B cell (primary cell): ENCODE measurements at regions not wholly inside any gene's neighbourhood (a gene's known extent, or its start where the extent isn't known, plus 50 kb on each side); places are given as distances from the start of the nearest gene placed in this dataset.

Experiments used
- ATAC-seq: fragments of 200-7000 bp; cut with Tn5 transposase; one replicate; pipeline ENCODE4 v1.10.0; 2021; ENCODE audit warnings: low read depth, mild to moderate bottlenecking, moderate number of reproducible peaks, moderate library complexity
- CTCF ChIA-PET: fragments of 350-600 bp; sonication (Branson Sonifier 250); formaldehyde crosslinking; loops from one replicate; lab custom pipeline; 2021; ENCODE audit warnings: antibody characterized with exemption, inconsistent platforms; lab: Charles Lee
- POLR2A ChIA-PET: fragments of 350-600 bp; sonication (Branson Sonifier 250); formaldehyde crosslinking; loops from one replicate; lab custom pipeline; 2021; ENCODE audit warnings: antibody characterized with exemption; lab: Charles Lee
- DNase-seq: peaks from one replicate; pipeline ENCODE4 v3.0.0; 2013
- H2AFZ ChIP-seq: 2 replicates; pipeline ENCODE4 v1.6.1; 2012; ENCODE audit warnings: mild to moderate bottlenecking, low read depth, low read length; ENCODE audit not compliant: insufficient read depth, poor library complexity, severe bottlenecking
- H3K27ac ChIP-seq, 2 donors: 1 replicate in 1 of 2; 2 replicates in 1 of 2; pipeline ENCODE4 v1.5.1; 2012 to 2013; ENCODE audit warnings: low read length in 2 of 2, mild to moderate bottlenecking in 2 of 2, moderate library complexity in 1 of 2
- H3K27me3 ChIP-seq, 4 experiments: fragments of 200-600 bp in 1 of 4; sonication (generic) in 1 of 4; replicated peaks in 1 of 4; 1 replicate in 2 of 4; 2 replicates in 2 of 4; pipeline versions ENCODE4 v1.6.1 to v1.7.0; 2013 to 2016; ENCODE audit warnings: low read length in 3 of 4, mild to moderate bottlenecking in 2 of 4, mixed read lengths in 1 of 4, moderate library complexity in 1 of 4; ENCODE audit not compliant: insufficient read depth in 4 of 4, control insufficient read depth in 3 of 4; ENCODE audit errors: control extremely low read depth in 1 of 4
- H3K36me3 ChIP-seq, 2 experiments: replicated peaks in 1 of 2; 1 replicate in 1 of 2; 2 replicates in 1 of 2; pipeline versions ENCODE4 v1.6.1 to v1.7.1; 2013; ENCODE audit warnings: low read length in 1 of 2; ENCODE audit not compliant: insufficient read depth in 2 of 2, control insufficient read depth in 1 of 2; ENCODE audit errors: control extremely low read depth in 1 of 2, extremely low read depth in 1 of 2
- H3K4me1 ChIP-seq, 2 donors: fragments of 200-600 bp in 1 of 2; sonication (generic) in 1 of 2; 1 replicate in 1 of 2; 2 replicates in 1 of 2; pipeline versions ENCODE4 v1.5.1 to v1.6.1; 2013 to 2017; ENCODE audit warnings: low read length in 2 of 2; ENCODE audit not compliant: control insufficient read depth in 2 of 2, insufficient read depth in 2 of 2
- H3K4me2 ChIP-seq: replicated peaks from 2 replicates; pipeline ENCODE3; 2012; ENCODE audit warnings: mild to moderate bottlenecking, low read depth, low read length; ENCODE audit not compliant: poor library complexity, severe bottlenecking
- H3K4me3 ChIP-seq, 5 experiments: fragments of 200-600 bp in 1 of 5; sonication (generic) in 1 of 5; 1 replicate in 3 of 5; 2 replicates in 2 of 5; pipeline versions ENCODE4 v1.5.1 to v1.7.0; 2011 to 2016; ENCODE audit warnings: low read length in 4 of 5, mild to moderate bottlenecking in 4 of 5, low read depth in 2 of 5, control low read depth in 1 of 5, moderate library complexity in 1 of 5; ENCODE audit not compliant: insufficient read depth in 1 of 5; ENCODE audit errors: control extremely low read depth in 1 of 5, extremely low read depth in 1 of 5
- H3K79me2 ChIP-seq: fragments of 200-600 bp; sonication (generic); one replicate; pipeline ENCODE4 v1.6.0; 2016; ENCODE audit warnings: low read length; ENCODE audit not compliant: control insufficient read depth, insufficient read depth
- H3K9ac ChIP-seq: fragments of 200-600 bp; sonication (generic); 2 replicates; pipeline ENCODE4 v1.6.1; 2017; ENCODE audit warnings: mild to moderate bottlenecking, low read length, moderate library complexity
- H3K9me3 ChIP-seq, 3 donors: one replicate each; pipeline versions ENCODE4 v1.6.1 to v1.7.1; 2013; ENCODE audit warnings: low read length in 2 of 3; ENCODE audit not compliant: control insufficient read depth in 2 of 3, insufficient read depth in 1 of 3; ENCODE audit errors: control extremely low read depth in 1 of 3
- H4K20me1 ChIP-seq: 2 replicates; pipeline ENCODE4 v1.6.0; 2012; ENCODE audit warnings: mild to moderate bottlenecking, low read length; ENCODE audit not compliant: insufficient read depth, control insufficient read depth, poor library complexity, severe bottlenecking
- H3K27ac Mint-ChIP-seq: one replicate; pipeline ENCODE4 v1.8.0; 2021; ENCODE audit warnings: mixed read lengths
- H3K27me3 Mint-ChIP-seq: one replicate; pipeline ENCODE4 v1.8.0; 2021; ENCODE audit warnings: mixed read lengths
- H3K4me1 Mint-ChIP-seq: one replicate; pipeline ENCODE4 v1.8.0; 2021; ENCODE audit warnings: mixed read lengths
- H3K4me3 Mint-ChIP-seq: one replicate; pipeline ENCODE4 v1.8.0; 2021; ENCODE audit warnings: mixed read lengths
- H3K9me3 Mint-ChIP-seq: one replicate; pipeline ENCODE4 v1.8.0; 2022; ENCODE audit warnings: mixed read lengths; ENCODE audit not compliant: insufficient read depth
- CTCF ChIP-seq: fragments of 200-600 bp; IDR thresholded peaks from one replicate; pipeline ENCODE4 v1.8.0; 2022; ENCODE audit warnings: antibody characterized with exemption, mild to moderate bottlenecking
- EZH2 ChIP-seq: IDR thresholded peaks from 2 replicates; pipeline ENCODE4 v1.6.1; 2012; ENCODE audit warnings: borderline replicate concordance, low read depth, mild to moderate bottlenecking, moderate library complexity, low read length; ENCODE audit not compliant: insufficient read depth, poor library complexity, severe bottlenecking
- WGBS: methylation state at CpG from one replicate; pipeline ENCODE4 v1.1.5; 2013; ENCODE audit warnings: missing lambda C conversion rate; ENCODE audit not compliant: insufficient coverage; 5-methylcytosine and 5-hydroxymethylcytosine counted together
- intact Hi-C: fragments of 100-400 bp; cut with micrococcal nuclease; formaldehyde crosslinking; loops from one replicate; pipeline ENCODE4 v1.10.0; 2022

- Histone ChIP-seq H3K27ac (no peak overlapping the region), H3K9ac (no peak overlapping the region), H3K79me2 (no peaks in the 10 kb centered on the region), H2AFZ (no peak overlapping the region), H3K4me2 (no peak overlapping the region), H3K4me3 (no peak overlapping the region), H3K9me3 (no peaks in the 10 kb centered on the region), H3K4me1 (no peaks in the 10 kb centered on the region), H3K27me3 (peaks cover 0 to 8% (median 0%) of the 10 kb centered on the region in 4 experiments), H3K36me3 (no peaks in the 10 kb centered on the region), H4K20me1 (no peaks in the 10 kb centered on the region)
- POLR2A ChIA-PET: no interaction called here
- Mint-ChIP-seq H3K4me3 (no peak overlapping the region), H3K27me3 (peaks cover 15% of the 10 kb centered on the region), H3K27ac (no peak overlapping the region), H3K4me1 (no peaks in the 10 kb centered on the region), H3K9me3 (no peaks in the 10 kb centered on the region)
- CTCF ChIA-PET: interaction anchor here (0.8 to 1.6 kb wide), 3 partner anchors 10 to 19 kb away, joined by 3 to 4 read pairs (median 3); no protein-coding TSS in a partner anchor
- 84% methylated on average over 3 of the region's 7 CpGs for WGBS
- intact Hi-C loops: no loop called here
- ATAC-seq (no peak), DNase-seq (no peak)
- no peak for TF ChIP-seq CTCF
These were observed 309.9 kb downstream of the ZSWIM6 start for GRCh38 chr5:61641748-61642565.

DNA sequence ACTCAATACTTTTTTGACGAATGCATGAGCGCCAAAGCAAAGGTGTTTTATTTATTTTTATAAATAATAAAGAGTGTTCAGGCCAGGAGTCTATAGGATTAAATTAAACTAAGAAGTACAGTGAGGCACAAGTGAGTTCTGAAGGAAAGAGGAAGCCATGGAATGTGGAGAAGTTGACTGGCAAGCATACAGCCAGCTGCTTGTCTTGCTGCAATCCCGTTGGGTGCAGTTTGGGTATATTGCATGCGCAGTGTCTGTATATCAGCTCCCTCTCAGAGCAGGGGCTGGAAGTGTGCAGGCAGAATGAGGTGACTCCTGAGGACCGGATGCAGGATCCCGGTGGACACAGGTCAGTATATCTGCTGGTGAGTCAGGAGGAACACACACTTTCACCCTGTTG lies 315.6 kb downstream of the ZSWIM6 start:
- CTCF ChIA-PET: interaction anchor here (0.5 to 4.2 kb wide), 2 partner anchors 11 to 749 kb away, joined by 4 to 32 read pairs; no protein-coding TSS in a partner anchor
- WGBS: 95% methylated on average over 4 of the region's 6 CpGs
- Mint-ChIP-seq H3K27ac (no peak overlapping the region), H3K4me1 (no peaks in the 10 kb centered on the region), H3K27me3 (peaks cover 19% of the 10 kb centered on the region), H3K9me3 (no peaks in the 10 kb centered on the region), H3K4me3 (no peak overlapping the region)
- POLR2A ChIA-PET: no interaction called here
- no peaks in the 10 kb centered on the region for H3K27me3 ChIP-seq
- no peak overlapping the region for H3K4me3 ChIP-seq
- H4K20me1 ChIP-seq: no peaks in the 10 kb centered on the region
- no peaks in the 10 kb centered on the region for H3K36me3 ChIP-seq
- TF ChIP-seq CTCF: no peak
- TF ChIP-seq EZH2: no peak
- H3K4me1 ChIP-seq: no peaks in the 10 kb centered on the region
- no peak overlapping the region for H3K27ac ChIP-seq
- H3K9me3 ChIP-seq: no peaks in the 10 kb centered on the region
- no peak overlapping the region for H3K9ac ChIP-seq
- DNase-seq: no peak
- intact Hi-C loops: no loop called here
- no peaks in the 10 kb centered on the region for H3K79me2 ChIP-seq
- H3K4me2 ChIP-seq: no peak overlapping the region
- no peak for ATAC-seq
- H2AFZ ChIP-seq: no peak overlapping the region
